GM18520 (cell line): ENCODE measurements at regions not wholly inside any gene's neighbourhood (a gene's known extent, or its start where the extent isn't known, plus 50 kb on each side); places are given as distances from the start of the nearest gene placed in this dataset.

Experiments
- ATAC-seq: cut with Tn5 transposase; IDR thresholded peaks from one replicate; pipeline ENCODE4 v1.9.1; 2021; ENCODE audit not compliant: unreplicated experiment

- ATAC-seq = no peak
Observed at GRCh38 chr9:80571953-80572352, 1000.2 kb downstream of the TLE4 start.

GRCh38 chr9:80569236-80569635 is 997.5 kb downstream of the TLE4 start:
- ATAC-seq = no peak

- no peak for ATAC-seq
Observed at GRCh38 chr9:80561526-80561925, 989.8 kb downstream of the TLE4 start.

GRCh38 chr9:80560976-80561375 is 989.2 kb downstream of the TLE4 start:
- no peak for ATAC-seq

- no peak for ATAC-seq
Observed at GRCh38 chr9:80557256-80557655, 985.5 kb downstream of the TLE4 start.

GRCh38 chr9:80556631-80557030 is 984.9 kb downstream of the TLE4 start:
- ATAC-seq = no peak

GRCh38 chr9:80555782-80556325 is 984.1 kb downstream of the TLE4 start:
- ATAC-seq = no peak

- no peak for ATAC-seq
Observed at GRCh38 chr9:80554856-80555255, 983.1 kb downstream of the TLE4 start.

- ATAC-seq = no peak
Observed at GRCh38 chr9:80554301-80554700, 982.5 kb downstream of the TLE4 start.

GRCh38 chr9:80552931-80553330 is 981.2 kb downstream of the TLE4 start:
- no peak for ATAC-seq

- ATAC-seq = no peak
Observed at GRCh38 chr9:80550181-80550580, 978.4 kb downstream of the TLE4 start.

- ATAC-seq = no peak
Observed at GRCh38 chr9:80547613-80548012, 975.8 kb downstream of the TLE4 start.

GRCh38 chr9:80540387-80540786 is 968.6 kb downstream of the TLE4 start:
- no peak for ATAC-seq

- no peak for ATAC-seq
Observed at GRCh38 chr9:80538976-80539375, 967.2 kb downstream of the TLE4 start.

- ATAC-seq = no peak
Observed at GRCh38 chr9:80522465-80522864, 950.7 kb downstream of the TLE4 start.

- ATAC-seq = no peak
Observed at GRCh38 chr9:80521151-80521550, 949.4 kb downstream of the TLE4 start.

GRCh38 chr9:80520231-80520630 is 948.5 kb downstream of the TLE4 start:
- ATAC-seq = no peak

GRCh38 chr9:80518441-80518840 is 946.7 kb downstream of the TLE4 start:
- no peak for ATAC-seq

- no peak for ATAC-seq
Observed at GRCh38 chr9:80516679-80517078, 944.9 kb downstream of the TLE4 start.

- no peak for ATAC-seq
Observed at GRCh38 chr9:80509358-80509757, 937.6 kb downstream of the TLE4 start.

- no peak for ATAC-seq
Observed at GRCh38 chr9:80507611-80508010, 935.8 kb downstream of the TLE4 start.

- no peak for ATAC-seq
Observed at GRCh38 chr9:80504601-80505230, 933.0 kb downstream of the TLE4 start.

- no peak for ATAC-seq
Observed at GRCh38 chr9:80503671-80504281, 932.0 kb downstream of the TLE4 start.
